Activated CD4-positive, alpha-beta T cell treated with anti-CD3 and anti-CD28 coated beads for 24 hours (primary cell): ENCODE measurements at regions not wholly inside any gene's neighbourhood (a gene's known extent, or its start where the extent isn't known, plus 50 kb on each side); places are given as distances from the start of the nearest gene placed in this dataset.

Experiments used
- DNase-seq, 2 donors: peaks; one replicate each; pipeline ENCODE4 v3.0.0-alpha.2; 2020; ENCODE audit warnings: low read depth in 2 of 2

- no peak for DNase-seq
These were observed 1108.2 kb downstream of the PCDH18 start for GRCh38 chr4:136424052-136424451.

- DNase-seq, result no peak
These were observed 1117.3 kb downstream of the PCDH18 start for GRCh38 chr4:136414981-136415380.

- DNase-seq, result no peak
These were observed 1119.6 kb downstream of the PCDH18 start for GRCh38 chr4:136412708-136413107.

GRCh38 chr4:136400829-136401228, 1131.5 kb downstream of the PCDH18 start:
- DNase-seq, result no peak

- no peak for DNase-seq
These were observed 1137.0 kb downstream of the PCDH18 start for GRCh38 chr4:136395212-136395722.

- DNase-seq, result no peak
These were observed 1139.7 kb downstream of the PCDH18 start for GRCh38 chr4:136392576-136392975.

- DNase-seq, result no peak
These were observed 1141.5 kb downstream of the PCDH18 start for GRCh38 chr4:136390824-136391223.

- no peak for DNase-seq
These were observed 1149.2 kb downstream of the PCDH18 start for GRCh38 chr4:136383082-136383481.

GRCh38 chr4:136371231-136371630, 1161.1 kb downstream of the PCDH18 start:
- no peak for DNase-seq

GRCh38 chr4:136369073-136369472, 1163.2 kb downstream of the PCDH18 start:
- no peak for DNase-seq

GRCh38 chr4:136357556-136357955, 1174.7 kb downstream of the PCDH18 start:
- DNase-seq, result no peak

GRCh38 chr4:136355970-136356369, 1176.3 kb downstream of the PCDH18 start:
- no peak for DNase-seq

GRCh38 chr4:136343340-136343739, 1189.0 kb downstream of the PCDH18 start:
- no peak for DNase-seq

GRCh38 chr4:136342666-136343065, 1189.6 kb downstream of the PCDH18 start:
- DNase-seq, result no peak

GRCh38 chr4:136337216-136337615, 1195.1 kb downstream of the PCDH18 start:
- no peak for DNase-seq

GRCh38 chr4:136336479-136336878, 1195.8 kb downstream of the PCDH18 start:
- DNase-seq, result no peak

- DNase-seq, result no peak
These were observed 1203.1 kb downstream of the PCDH18 start for GRCh38 chr4:136329042-136329662.

GRCh38 chr4:136328131-136328530, 1204.2 kb downstream of the PCDH18 start:
- no peak for DNase-seq

GRCh38 chr4:136320465-136320813, 1211.9 kb downstream of the PCDH18 start:
- no peak for DNase-seq

- DNase-seq, result no peak
These were observed 1212.4 kb downstream of the PCDH18 start for GRCh38 chr4:136319789-136320464.

GRCh38 chr4:136316961-136317360, 1215.3 kb downstream of the PCDH18 start:
- no peak for DNase-seq

GRCh38 chr4:136314686-136315085, 1217.6 kb downstream of the PCDH18 start:
- no peak for DNase-seq

GRCh38 chr4:136311774-136312173, 1220.5 kb downstream of the PCDH18 start:
- no peak for DNase-seq

GRCh38 chr4:136307765-136308164, 1224.5 kb downstream of the PCDH18 start:
- DNase-seq, result no peak
